Liver (tissue), 3 donors: ENCODE measurements at regions not wholly inside any gene's neighbourhood (a gene's known extent, or its start where the extent isn't known, plus 50 kb on each side); places are given as distances from the start of the nearest gene placed in this dataset.

Source experiments
- ATF3 ChIP-seq: IDR thresholded peaks from 2 replicates; pipeline ENCODE4 v1.6.1; 2016; ENCODE audit warnings: antibody characterized with exemption
- HNF4A ChIP-seq, 2 donors: conservative IDR thresholded peaks; 2 replicates each; pipeline ENCODE4 v1.6.1; 2016; ENCODE audit warnings: antibody characterized with exemption in 2 of 2, mild to moderate bottlenecking in 2 of 2
- HNF4G ChIP-seq: IDR thresholded peaks from 2 replicates; pipeline ENCODE4 v1.6.1; 2016; ENCODE audit warnings: antibody characterized with exemption
- JUND ChIP-seq, 2 donors: IDR thresholded peaks; 2 replicates each; pipeline ENCODE4 v1.6.1; 2016; ENCODE audit warnings: antibody characterized with exemption in 2 of 2
- RAD21 ChIP-seq, 2 donors: IDR thresholded peaks; 2 replicates each; pipeline ENCODE4 v1.6.1; 2016; ENCODE audit warnings: antibody characterized with exemption in 2 of 2, mild to moderate bottlenecking in 2 of 2
- SP1 ChIP-seq: IDR thresholded peaks from 2 replicates; pipeline ENCODE4 v1.6.1; 2018; ENCODE audit warnings: antibody characterized with exemption, mild to moderate bottlenecking
- TAF1 ChIP-seq: conservative IDR thresholded peaks from 2 replicates; pipeline ENCODE4 v1.6.1; 2016; ENCODE audit warnings: antibody characterized with exemption, mild to moderate bottlenecking
- ZBTB33 ChIP-seq: IDR thresholded peaks from 2 replicates; pipeline ENCODE4 v1.6.1; 2016; ENCODE audit warnings: antibody characterized with exemption
- TF ChIP-seq, protein P1 (sequence below): fragments of 150-350 bp; IDR thresholded peaks from 2 replicates; pipeline ENCODE4 v1.5.1; 2017; ENCODE audit warnings: improper control_type of control experiment, low read depth, low read length; ENCODE audit not compliant: missing input control
- TF ChIP-seq, protein P2 (sequence below): IDR thresholded peaks from 2 replicates; pipeline ENCODE4 v1.6.1; 2016; ENCODE audit warnings: antibody characterized with exemption, mild to moderate bottlenecking
- TF ChIP-seq, protein P3 (sequence below): IDR thresholded peaks from 2 replicates; pipeline ENCODE4 v1.6.1; 2016; ENCODE audit warnings: antibody characterized with exemption
- donor health status: healthy.
- donor health status: healthy.

DNA sequence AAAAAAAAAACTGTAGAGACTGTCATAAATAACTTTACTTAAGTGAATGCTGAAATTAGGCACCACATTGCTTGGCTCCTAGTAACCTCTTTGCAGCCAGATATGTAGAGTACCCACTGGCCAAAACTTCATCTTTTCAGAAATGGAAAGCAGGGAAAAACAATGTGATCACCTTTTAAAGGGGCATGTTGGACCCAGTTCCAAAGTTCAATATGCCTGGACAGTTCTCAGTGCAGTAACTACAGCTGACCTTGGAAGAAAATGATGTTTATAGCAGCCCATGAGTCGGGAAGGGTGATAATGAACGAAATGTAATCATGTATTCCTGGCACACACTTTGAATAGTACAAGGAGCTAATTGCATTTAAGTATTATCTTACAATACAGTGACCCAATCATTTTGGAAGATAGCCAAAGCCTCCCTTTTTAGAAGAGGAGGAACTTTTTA is 93.6 kb upstream of the TAB2 start:
- TF ChIP-seq HNF4A (conservative IDR thresholded peaks at IDR 0.05) (peak; percentile 96), SP1 (peak; percentile 17), RAD21 (IDR thresholded peaks at IDR 0.05) (no peak), HNF4G (peak; percentile 60), JUND (IDR thresholded peaks at IDR 0.05) (peak in 1 of 2 donors; percentile 48), TAF1 (no peak), ZBTB33 (no peak), ATF3 (no peak)
- TF ChIP-seq, protein P1, sequence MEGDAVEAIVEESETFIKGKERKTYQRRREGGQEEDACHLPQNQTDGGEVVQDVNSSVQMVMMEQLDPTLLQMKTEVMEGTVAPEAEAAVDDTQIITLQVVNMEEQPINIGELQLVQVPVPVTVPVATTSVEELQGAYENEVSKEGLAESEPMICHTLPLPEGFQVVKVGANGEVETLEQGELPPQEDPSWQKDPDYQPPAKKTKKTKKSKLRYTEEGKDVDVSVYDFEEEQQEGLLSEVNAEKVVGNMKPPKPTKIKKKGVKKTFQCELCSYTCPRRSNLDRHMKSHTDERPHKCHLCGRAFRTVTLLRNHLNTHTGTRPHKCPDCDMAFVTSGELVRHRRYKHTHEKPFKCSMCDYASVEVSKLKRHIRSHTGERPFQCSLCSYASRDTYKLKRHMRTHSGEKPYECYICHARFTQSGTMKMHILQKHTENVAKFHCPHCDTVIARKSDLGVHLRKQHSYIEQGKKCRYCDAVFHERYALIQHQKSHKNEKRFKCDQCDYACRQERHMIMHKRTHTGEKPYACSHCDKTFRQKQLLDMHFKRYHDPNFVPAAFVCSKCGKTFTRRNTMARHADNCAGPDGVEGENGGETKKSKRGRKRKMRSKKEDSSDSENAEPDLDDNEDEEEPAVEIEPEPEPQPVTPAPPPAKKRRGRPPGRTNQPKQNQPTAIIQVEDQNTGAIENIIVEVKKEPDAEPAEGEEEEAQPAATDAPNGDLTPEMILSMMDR, result no peak
- TF ChIP-seq, protein P2, sequence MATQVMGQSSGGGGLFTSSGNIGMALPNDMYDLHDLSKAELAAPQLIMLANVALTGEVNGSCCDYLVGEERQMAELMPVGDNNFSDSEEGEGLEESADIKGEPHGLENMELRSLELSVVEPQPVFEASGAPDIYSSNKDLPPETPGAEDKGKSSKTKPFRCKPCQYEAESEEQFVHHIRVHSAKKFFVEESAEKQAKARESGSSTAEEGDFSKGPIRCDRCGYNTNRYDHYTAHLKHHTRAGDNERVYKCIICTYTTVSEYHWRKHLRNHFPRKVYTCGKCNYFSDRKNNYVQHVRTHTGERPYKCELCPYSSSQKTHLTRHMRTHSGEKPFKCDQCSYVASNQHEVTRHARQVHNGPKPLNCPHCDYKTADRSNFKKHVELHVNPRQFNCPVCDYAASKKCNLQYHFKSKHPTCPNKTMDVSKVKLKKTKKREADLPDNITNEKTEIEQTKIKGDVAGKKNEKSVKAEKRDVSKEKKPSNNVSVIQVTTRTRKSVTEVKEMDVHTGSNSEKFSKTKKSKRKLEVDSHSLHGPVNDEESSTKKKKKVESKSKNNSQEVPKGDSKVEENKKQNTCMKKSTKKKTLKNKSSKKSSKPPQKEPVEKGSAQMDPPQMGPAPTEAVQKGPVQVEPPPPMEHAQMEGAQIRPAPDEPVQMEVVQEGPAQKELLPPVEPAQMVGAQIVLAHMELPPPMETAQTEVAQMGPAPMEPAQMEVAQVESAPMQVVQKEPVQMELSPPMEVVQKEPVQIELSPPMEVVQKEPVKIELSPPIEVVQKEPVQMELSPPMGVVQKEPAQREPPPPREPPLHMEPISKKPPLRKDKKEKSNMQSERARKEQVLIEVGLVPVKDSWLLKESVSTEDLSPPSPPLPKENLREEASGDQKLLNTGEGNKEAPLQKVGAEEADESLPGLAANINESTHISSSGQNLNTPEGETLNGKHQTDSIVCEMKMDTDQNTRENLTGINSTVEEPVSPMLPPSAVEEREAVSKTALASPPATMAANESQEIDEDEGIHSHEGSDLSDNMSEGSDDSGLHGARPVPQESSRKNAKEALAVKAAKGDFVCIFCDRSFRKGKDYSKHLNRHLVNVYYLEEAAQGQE, result no peak
- TF ChIP-seq, protein P3, sequence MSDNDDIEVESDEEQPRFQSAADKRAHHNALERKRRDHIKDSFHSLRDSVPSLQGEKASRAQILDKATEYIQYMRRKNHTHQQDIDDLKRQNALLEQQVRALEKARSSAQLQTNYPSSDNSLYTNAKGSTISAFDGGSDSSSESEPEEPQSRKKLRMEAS, result no peak
